Mucosa of descending colon (tissue), 3 donors: ENCODE measurements at regions not wholly inside any gene's neighbourhood (a gene's known extent, or its start where the extent isn't known, plus 50 kb on each side); places are given as distances from the start of the nearest gene placed in this dataset.
A peak's percentile ranks its signal among the peaks of the same experiment; 100 is the strongest.

Experiments
- ATAC-seq: fragments of 200-7000 bp; cut with Tn5 transposase; one replicate; pipeline ENCODE4 v1.9.1; 2020; ENCODE audit warnings: mild to moderate bottlenecking, moderate library complexity
- DNase-seq, 3 donors: peaks; one replicate each; pipeline ENCODE4 v3.0.0-alpha.2; 2020
- H3K36me3 ChIP-seq: fragments of 200-600 bp; one replicate; pipeline ENCODE4 v1.8.0; 2021; ENCODE audit warnings: low read depth, mild to moderate bottlenecking
- H3K4me1 ChIP-seq: fragments of 200-600 bp; one replicate; pipeline ENCODE4 v1.8.0; 2021; ENCODE audit warnings: low read depth, mild to moderate bottlenecking
- H3K4me3 ChIP-seq: fragments of 200-600 bp; one replicate; pipeline ENCODE4 v1.8.0; 2021; ENCODE audit warnings: mild to moderate bottlenecking
- H3K9me3 ChIP-seq: fragments of 200-600 bp; one replicate; pipeline ENCODE4 v1.8.0; 2021; ENCODE audit warnings: mild to moderate bottlenecking
- intact Hi-C, 2 donors: fragments of 100-400 bp; cut with DNase I in 1 of 2; cut with micrococcal nuclease in 1 of 2; formaldehyde crosslinking; loops; one replicate each; pipeline versions ENCODE4 v1.11.0 to v1.11.1; 2022; cut with DNase I, micrococcal nuclease
- TF ChIP-seq, protein P1 (sequence below): fragments of 200-600 bp; IDR thresholded peaks from one replicate; pipeline ENCODE4 v1.8.0; 2022; ENCODE audit warnings: antibody characterized with exemption, mild to moderate bottlenecking
- donor health status: DM: no; HTN: no; CAD: no; lungs with moderate emphysema.
- donor health status: DM: no; HTN: no; CAD: no.
- donor health status: DM: no; HTN: yes; CAD: no.

DNA sequence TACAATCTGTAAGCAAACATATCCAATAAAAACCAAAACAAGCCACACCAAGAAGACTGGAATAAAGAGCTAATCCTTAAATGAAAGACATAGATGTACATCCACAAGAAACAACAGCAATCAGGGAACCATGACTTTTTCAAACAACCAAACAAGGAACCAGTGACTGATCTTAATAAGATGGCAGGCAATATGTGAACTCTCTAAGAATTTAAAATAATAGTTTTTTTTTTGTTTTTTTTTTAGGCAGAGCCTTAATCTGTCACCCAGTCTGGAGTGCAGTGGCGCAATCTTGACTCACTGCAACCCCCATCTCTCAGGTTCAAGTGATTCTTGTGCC lies 52.9 kb upstream of the CAPRIN2 start:
- DNase-seq, result no peak
- no peaks in the 10 kb centered on the region for H3K36me3 ChIP-seq
- no peaks in the 10 kb centered on the region for H3K4me1 ChIP-seq
- intact Hi-C loops, result no loop called here
- no peak for ATAC-seq
- H3K4me3 ChIP-seq, result no peak overlapping the region
- TF ChIP-seq, protein P1, sequence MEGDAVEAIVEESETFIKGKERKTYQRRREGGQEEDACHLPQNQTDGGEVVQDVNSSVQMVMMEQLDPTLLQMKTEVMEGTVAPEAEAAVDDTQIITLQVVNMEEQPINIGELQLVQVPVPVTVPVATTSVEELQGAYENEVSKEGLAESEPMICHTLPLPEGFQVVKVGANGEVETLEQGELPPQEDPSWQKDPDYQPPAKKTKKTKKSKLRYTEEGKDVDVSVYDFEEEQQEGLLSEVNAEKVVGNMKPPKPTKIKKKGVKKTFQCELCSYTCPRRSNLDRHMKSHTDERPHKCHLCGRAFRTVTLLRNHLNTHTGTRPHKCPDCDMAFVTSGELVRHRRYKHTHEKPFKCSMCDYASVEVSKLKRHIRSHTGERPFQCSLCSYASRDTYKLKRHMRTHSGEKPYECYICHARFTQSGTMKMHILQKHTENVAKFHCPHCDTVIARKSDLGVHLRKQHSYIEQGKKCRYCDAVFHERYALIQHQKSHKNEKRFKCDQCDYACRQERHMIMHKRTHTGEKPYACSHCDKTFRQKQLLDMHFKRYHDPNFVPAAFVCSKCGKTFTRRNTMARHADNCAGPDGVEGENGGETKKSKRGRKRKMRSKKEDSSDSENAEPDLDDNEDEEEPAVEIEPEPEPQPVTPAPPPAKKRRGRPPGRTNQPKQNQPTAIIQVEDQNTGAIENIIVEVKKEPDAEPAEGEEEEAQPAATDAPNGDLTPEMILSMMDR, result no peak
- no peaks in the 10 kb centered on the region for H3K9me3 ChIP-seq

DNA sequence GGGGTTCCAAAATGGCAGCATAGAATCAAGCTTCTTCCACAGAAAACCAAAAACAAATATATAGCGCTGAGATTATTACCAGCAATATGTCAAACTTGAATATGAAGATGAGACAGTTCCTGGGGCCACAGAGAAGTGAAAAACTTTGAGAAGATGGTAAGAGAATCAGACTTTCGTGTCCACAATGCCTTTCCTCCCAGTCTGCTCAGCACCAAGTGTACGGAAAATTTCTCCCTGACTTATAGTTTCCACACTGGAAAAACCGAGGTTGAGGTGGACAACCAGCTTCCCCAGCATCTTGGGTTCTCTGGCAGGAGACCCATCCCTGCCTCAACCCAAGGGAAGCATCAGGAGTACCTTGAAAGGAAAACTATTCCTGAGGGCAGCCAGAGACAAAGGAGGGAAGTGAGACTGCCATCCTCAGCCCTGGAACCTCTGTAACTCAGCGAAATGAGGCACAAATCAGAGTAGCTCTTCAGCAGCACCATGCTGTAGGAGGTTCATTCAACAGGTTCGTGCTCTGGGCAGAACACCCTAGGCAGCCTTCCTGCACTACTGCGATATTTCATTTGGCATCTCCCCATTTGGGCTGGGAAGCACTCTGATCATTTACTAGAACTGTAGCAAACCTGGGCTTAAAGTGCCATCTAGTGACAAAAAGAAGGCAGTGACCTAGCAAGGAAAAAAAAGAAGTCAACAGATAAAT lies 52.4 kb upstream of the CAPRIN2 start:
- TF ChIP-seq, protein P1, result peak; percentile 56
- Histone ChIP-seq H3K9me3 (no peaks in the 10 kb centered on the region), H3K4me1 (no peaks in the 10 kb centered on the region), H3K36me3 (no peaks in the 10 kb centered on the region), H3K4me3 (no peak overlapping the region)
- DNase-seq (peak in 1 of 3 donors; percentile 49), ATAC-seq (peak; percentile 63)
- intact Hi-C loops, result no loop called here

DNA sequence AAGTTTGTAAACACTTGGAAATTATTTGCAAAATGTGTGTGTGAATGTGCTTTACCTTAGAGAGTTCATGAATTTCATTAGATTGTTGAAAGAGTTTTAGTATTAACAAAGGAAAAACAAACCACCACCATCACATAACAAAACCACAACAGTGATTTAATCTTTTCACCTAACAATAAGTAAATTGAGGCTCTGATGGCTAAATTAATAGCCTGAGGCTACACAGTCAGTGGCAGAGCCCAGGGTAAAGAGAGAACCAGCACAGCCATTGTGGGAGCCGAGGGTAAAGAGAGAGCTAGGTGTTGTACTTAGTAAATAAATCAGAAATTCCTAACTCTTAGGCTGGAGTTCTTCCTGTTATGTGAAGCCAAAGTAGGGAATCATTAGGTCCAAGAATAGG lies 51.2 kb upstream of the CAPRIN2 start:
- intact Hi-C loops, result no loop called here
- DNase-seq (no peak), ATAC-seq (no peak)
- TF ChIP-seq, protein P1, result no peak
- no peak overlapping the region for H3K4me3 ChIP-seq
- no peaks in the 10 kb centered on the region for H3K4me1 ChIP-seq
- no peaks in the 10 kb centered on the region for H3K36me3 ChIP-seq
- H3K9me3 ChIP-seq, result no peaks in the 10 kb centered on the region
